DMS53 (cell line): ENCODE measurements at regions not wholly inside any gene's neighbourhood (a gene's known extent, or its start where the extent isn't known, plus 50 kb on each side); places are given as distances from the start of the nearest gene placed in this dataset.
A peak's percentile ranks its signal among the peaks of the same experiment; 100 is the strongest.

Source experiments
- DNase-seq: peaks from one replicate; lab custom pipeline; 2025; lab: John Stamatoyannopoulos, UW

- DNase-seq: no peak
These were observed 173.6 kb upstream of the SGK1 start for GRCh38 chr6:134491477-134491876.

GRCh38 chr6:134482593-134483270 lies 164.8 kb upstream of the SGK1 start:
- DNase-seq: no peak

GRCh38 chr6:134481966-134482365 lies 164.1 kb upstream of the SGK1 start:
- DNase-seq: no peak

- no peak for DNase-seq
These were observed 162.7 kb upstream of the SGK1 start for GRCh38 chr6:134480593-134480992.

- no peak for DNase-seq
These were observed 161.0 kb upstream of the SGK1 start for GRCh38 chr6:134478764-134479399.

GRCh38 chr6:134477991-134478635 lies 160.2 kb upstream of the SGK1 start:
- DNase-seq: no peak

- no peak for DNase-seq
These were observed 157.0 kb upstream of the SGK1 start for GRCh38 chr6:134474955-134475354.

- no peak for DNase-seq
These were observed 154.7 kb upstream of the SGK1 start for GRCh38 chr6:134472661-134473060.

GRCh38 chr6:134472046-134472445 lies 154.1 kb upstream of the SGK1 start:
- no peak for DNase-seq

- no peak for DNase-seq
These were observed 152.6 kb upstream of the SGK1 start for GRCh38 chr6:134470457-134470975.

GRCh38 chr6:134469702-134470456 lies 152.0 kb upstream of the SGK1 start:
- no peak for DNase-seq

GRCh38 chr6:134468633-134469032 lies 150.7 kb upstream of the SGK1 start:
- DNase-seq: no peak

GRCh38 chr6:134467620-134468019 lies 149.7 kb upstream of the SGK1 start:
- no peak for DNase-seq

- peak; percentile 51 for DNase-seq
These were observed 149.0 kb upstream of the SGK1 start for GRCh38 chr6:134466771-134467525.

GRCh38 chr6:134464690-134465411 lies 146.9 kb upstream of the SGK1 start:
- DNase-seq: no peak

- no peak for DNase-seq
These were observed 141.1 kb upstream of the SGK1 start for GRCh38 chr6:134458857-134459657.

GRCh38 chr6:134457941-134458340 lies 140.0 kb upstream of the SGK1 start:
- DNase-seq: no peak

GRCh38 chr6:134456226-134456625 lies 138.3 kb upstream of the SGK1 start:
- no peak for DNase-seq

- no peak for DNase-seq
These were observed 137.4 kb upstream of the SGK1 start for GRCh38 chr6:134455319-134455718.

- DNase-seq: no peak
These were observed 136.9 kb upstream of the SGK1 start for GRCh38 chr6:134454794-134455193.
